DND-41 (cell line): ENCODE measurements at regions not wholly inside any gene's neighbourhood (a gene's known extent, or its start where the extent isn't known, plus 50 kb on each side); places are given as distances from the start of the nearest gene placed in this dataset.

Source experiments
- ATAC-seq: fragments of 200-7000 bp; cut with Tn5 transposase; 3 replicates; pipeline ENCODE4 v1.9.1; 2021; ENCODE audit warnings: low read depth; ENCODE audit not compliant: insufficient read depth
- DNase-seq: peaks from one replicate; pipeline ENCODE4 v3.0.0-alpha.2; 2020
- H2AFZ ChIP-seq: 2 replicates; pipeline ENCODE4 v1.6.0; 2012; ENCODE audit warnings: low read depth, low read length
- H3K27ac ChIP-seq: 2 replicates; pipeline ENCODE4 v1.5.1; 2012; ENCODE audit warnings: low read length, inconsistent platforms
- H3K27me3 ChIP-seq: fragments of 200-600 bp; sonication (generic); 2 replicates; pipeline ENCODE4 v1.6.0; 2012; ENCODE audit warnings: low read length, mild to moderate bottlenecking, inconsistent platforms; ENCODE audit not compliant: insufficient read depth, poor library complexity
- H3K36me3 ChIP-seq: 2 replicates; pipeline ENCODE4 v1.5.1; 2012; ENCODE audit warnings: low read length, inconsistent platforms; ENCODE audit not compliant: insufficient read depth
- H3K4me1 ChIP-seq: 2 replicates; pipeline ENCODE4 v1.5.1; 2012; ENCODE audit warnings: mild to moderate bottlenecking, low read length; ENCODE audit not compliant: insufficient read depth
- H3K4me2 ChIP-seq: 2 replicates; pipeline ENCODE4 v1.6.0; 2012; ENCODE audit warnings: mild to moderate bottlenecking, moderate library complexity, low read length, inconsistent platforms; ENCODE audit not compliant: insufficient read depth
- H3K4me3 ChIP-seq, 2 experiments: fragments of 200-600 bp in 1 of 2; shearing (Covaris generic) in 1 of 2; 2 replicates each; pipeline ENCODE4 v1.5.1; 2012 to 2016; ENCODE audit warnings: inconsistent platforms in 2 of 2, low read length in 2 of 2, mild to moderate bottlenecking in 2 of 2, low read depth in 1 of 2, moderate library complexity in 1 of 2
- H3K79me2 ChIP-seq: 2 replicates; pipeline ENCODE4 v1.6.0; 2012; ENCODE audit warnings: low read length, inconsistent platforms; ENCODE audit not compliant: insufficient read depth
- H3K9ac ChIP-seq: 2 replicates; pipeline ENCODE4 v1.6.0; 2012; ENCODE audit warnings: low read depth, mild to moderate bottlenecking, inconsistent platforms, low read length, moderate library complexity
- H3K9me3 ChIP-seq: 2 replicates; pipeline ENCODE4 v1.5.1; 2012; ENCODE audit warnings: low read length, moderate library complexity, mild to moderate bottlenecking, inconsistent platforms; ENCODE audit not compliant: insufficient read depth, severe bottlenecking
- H4K20me1 ChIP-seq: 2 replicates; pipeline ENCODE4 v1.6.0; 2012; ENCODE audit warnings: low read length; ENCODE audit not compliant: insufficient read depth
- CTCF ChIP-seq: IDR thresholded peaks from 2 replicates; pipeline ENCODE4 v1.5.1; 2012; ENCODE audit warnings: borderline replicate concordance, low read length, moderate library complexity, mild to moderate bottlenecking; ENCODE audit not compliant: poor library complexity, severe bottlenecking; ENCODE audit errors: extremely low read depth
- EZH2 ChIP-seq: IDR thresholded peaks from 3 replicates; pipeline ENCODE4 v1.6.1; 2012; ENCODE audit warnings: borderline replicate concordance, low read depth, mild to moderate bottlenecking, moderate library complexity, low read length, inconsistent platforms; ENCODE audit not compliant: severe bottlenecking

- Histone ChIP-seq H3K27ac (no peak overlapping the region), H3K36me3 (no peaks in the 10 kb centered on the region), H3K9ac (no peak overlapping the region), H3K4me3 (no peak overlapping the region), H3K4me1 (no peaks in the 10 kb centered on the region), H2AFZ (no peak overlapping the region), H3K79me2 (no peaks in the 10 kb centered on the region), H3K27me3 (no peaks in the 10 kb centered on the region), H3K4me2 (no peak overlapping the region), H4K20me1 (no peaks in the 10 kb centered on the region), H3K9me3 (no peaks in the 10 kb centered on the region)
- ATAC-seq = no peak
- no peak for DNase-seq
- TF ChIP-seq CTCF (no peak), EZH2 (no peak)
Measured at GRCh38 chr2:156177654-156178053, 154.9 kb downstream of the NR4A2 start.

- Histone ChIP-seq H3K4me2 (no peak overlapping the region), H3K4me1 (no peaks in the 10 kb centered on the region), H3K9me3 (no peaks in the 10 kb centered on the region), H3K79me2 (no peaks in the 10 kb centered on the region), H3K27me3 (no peaks in the 10 kb centered on the region), H3K27ac (no peak overlapping the region), H4K20me1 (no peaks in the 10 kb centered on the region), H2AFZ (no peak overlapping the region), H3K4me3 (no peak overlapping the region), H3K36me3 (no peaks in the 10 kb centered on the region), H3K9ac (no peak overlapping the region)
- TF ChIP-seq EZH2 = no peak
- no peak for TF ChIP-seq CTCF
- ATAC-seq = no peak
- DNase-seq = no peak
Measured at GRCh38 chr2:156175946-156176345, 156.6 kb downstream of the NR4A2 start.

- Histone ChIP-seq H3K4me3 (no peak overlapping the region), H3K4me1 (no peaks in the 10 kb centered on the region), H3K4me2 (no peak overlapping the region), H3K36me3 (no peaks in the 10 kb centered on the region), H3K27ac (no peak overlapping the region), H2AFZ (no peak overlapping the region), H3K9me3 (no peaks in the 10 kb centered on the region), H3K9ac (no peak overlapping the region), H4K20me1 (no peaks in the 10 kb centered on the region), H3K79me2 (no peaks in the 10 kb centered on the region), H3K27me3 (no peaks in the 10 kb centered on the region)
- TF ChIP-seq EZH2 (no peak), CTCF (no peak)
- ATAC-seq (no peak), DNase-seq (no peak)
Measured at GRCh38 chr2:156170929-156171328, 161.6 kb downstream of the NR4A2 start.

- Histone ChIP-seq H3K9me3 (no peaks in the 10 kb centered on the region), H3K27me3 (no peaks in the 10 kb centered on the region), H3K4me1 (no peaks in the 10 kb centered on the region), H3K36me3 (no peaks in the 10 kb centered on the region), H2AFZ (no peak overlapping the region), H3K79me2 (no peaks in the 10 kb centered on the region), H3K4me3 (no peak overlapping the region), H3K27ac (no peak overlapping the region), H4K20me1 (no peaks in the 10 kb centered on the region), H3K4me2 (no peak overlapping the region), H3K9ac (no peak overlapping the region)
- DNase-seq = no peak
- ATAC-seq = no peak
- TF ChIP-seq EZH2 = no peak
- no peak for TF ChIP-seq CTCF
Measured at GRCh38 chr2:156165742-156166141, 166.8 kb downstream of the NR4A2 start.
